GM18858 (cell line): ENCODE measurements at regions not wholly inside any gene's neighbourhood (a gene's known extent, or its start where the extent isn't known, plus 50 kb on each side); places are given as distances from the start of the nearest gene placed in this dataset.

Experiments used
- ATAC-seq: cut with Tn5 transposase; IDR thresholded peaks from one replicate; pipeline ENCODE4 v1.9.1; 2021; ENCODE audit not compliant: unreplicated experiment

- no peak for ATAC-seq
These were observed 50.5 kb upstream of the POU2AF2 start for GRCh38 chr11:111194860-111195568.

GRCh38 chr11:111193924-111194490, 51.5 kb upstream of the POU2AF2 start:
- ATAC-seq: no peak

GRCh38 chr11:111189466-111189865, 56.1 kb upstream of the POU2AF2 start:
- no peak for ATAC-seq

GRCh38 chr11:111186308-111186915, 59.1 kb upstream of the POU2AF2 start:
- no peak for ATAC-seq

- ATAC-seq: no peak
These were observed 60.3 kb upstream of the POU2AF2 start for GRCh38 chr11:111185266-111185665.

GRCh38 chr11:111183706-111184105, 61.8 kb upstream of the POU2AF2 start:
- no peak for ATAC-seq

- ATAC-seq: no peak
These were observed 66.2 kb upstream of the POU2AF2 start for GRCh38 chr11:111179184-111179910.

- ATAC-seq: peak; percentile 66
These were observed 68.3 kb upstream of the POU2AF2 start for GRCh38 chr11:111177037-111177871.

GRCh38 chr11:111176603-111177002, 68.9 kb upstream of the POU2AF2 start:
- peak; percentile 52 for ATAC-seq

- no peak for ATAC-seq
These were observed 72.3 kb upstream of the POU2AF2 start for GRCh38 chr11:111173221-111173620.

- ATAC-seq: no peak
These were observed 73.1 kb upstream of the POU2AF2 start for GRCh38 chr11:111172321-111172862.

GRCh38 chr11:111170761-111171379, 74.7 kb upstream of the POU2AF2 start:
- ATAC-seq: no peak

- ATAC-seq: no peak
These were observed 76.2 kb upstream of the POU2AF2 start for GRCh38 chr11:111169367-111169766.

- no peak for ATAC-seq
These were observed 76.7 kb upstream of the POU2AF2 start for GRCh38 chr11:111168871-111169270.

GRCh38 chr11:111167666-111168065, 77.9 kb upstream of the POU2AF2 start:
- no peak for ATAC-seq

GRCh38 chr11:111166598-111166997, 78.9 kb upstream of the POU2AF2 start:
- no peak for ATAC-seq

- ATAC-seq: no peak
These were observed 83.2 kb upstream of the POU2AF2 start for GRCh38 chr11:111162305-111162704.

GRCh38 chr11:111157571-111157970, 88.0 kb upstream of the POU2AF2 start:
- ATAC-seq: no peak

- no peak for ATAC-seq
These were observed 90.5 kb upstream of the POU2AF2 start for GRCh38 chr11:111155021-111155420.

GRCh38 chr11:111153194-111153593, 92.3 kb upstream of the POU2AF2 start:
- ATAC-seq: no peak
